ENCODE measurements at regions not wholly inside any gene's neighbourhood (a gene's known extent, or its start where the extent isn't known, plus 50 kb on each side); places are given as distances from the start of the nearest gene placed in this dataset.
A peak's percentile ranks its signal among the peaks of the same experiment; 100 is the strongest.
"Not testable (repeated sequence)": the region's sequence is repeated elsewhere in the genome, so short reads cannot be mapped to it uniquely, and the experiment has no call there.

GRCh38 chr2:176924909-176925534, 287.6 kb upstream of the HNRNPA3 start:
- TF ChIP-seq EZH2phosphoT487 (IDR thresholded peaks at IDR 0.05; ENCODE audit: low read depth, severe bottlenecking, unreplicated experiment) (no peak), EZH2 (IDR thresholded peaks at IDR 0.05; ENCODE audit: borderline replicate concordance) (no peak), CTCF (IDR thresholded peaks at IDR 0.05; ENCODE audit: poor library complexity) (no peak)
- DNase-seq (ENCODE audit: low spot score) = no peak
- Histone ChIP-seq H3K79me2 (no peaks in the 10 kb centered on the region), H2AFZ (no peak overlapping the region), H3K4me2 (no peak overlapping the region), H3K27ac (no peak overlapping the region), H3K27me3 (no peaks in the 10 kb centered on the region), H3K9me3 (ENCODE audit: low read depth) (peaks cover 8% of the 10 kb centered on the region), H3K9me2 (replicated peaks; ENCODE audit: insufficient read depth) (no peaks in the 10 kb centered on the region), H3K4me3 (no peak overlapping the region), H3K4me1 (ENCODE audit: insufficient read depth) (no peaks in the 10 kb centered on the region), H3K36me3 (replicated peaks; ENCODE audit: insufficient read depth, low read depth) (no peaks in the 10 kb centered on the region), H4K20me1 (ENCODE audit: insufficient read depth, poor library complexity, severe bottlenecking) (no peaks in the 10 kb centered on the region)
- 82% methylated on average over 7 of the region's 7 CpGs for WGBS (ENCODE audit: low lambda C conversion rate, missing lambda C conversion rate)

GRCh38 chr2:176926453-176926852, 286.1 kb upstream of the HNRNPA3 start:
- whole genome bisulfite sequencing (ENCODE audit: low lambda C conversion rate, missing lambda C conversion rate) = 90% methylated on average over 1 of the region's 1 CpG
- Histone ChIP-seq H3K27ac (no peak overlapping the region), H3K4me2 (no peak overlapping the region), H3K79me2 (no peaks in the 10 kb centered on the region), H3K4me1 (ENCODE audit: insufficient read depth) (no peaks in the 10 kb centered on the region), H3K9me3 (ENCODE audit: low read depth) (peaks cover 8% of the 10 kb centered on the region), H3K4me3 (no peak overlapping the region), H4K20me1 (ENCODE audit: insufficient read depth, poor library complexity, severe bottlenecking) (no peaks in the 10 kb centered on the region), H3K36me3 (replicated peaks; ENCODE audit: insufficient read depth, low read depth) (no peaks in the 10 kb centered on the region), H3K27me3 (no peaks in the 10 kb centered on the region), H2AFZ (no peak overlapping the region), H3K9me2 (replicated peaks; ENCODE audit: insufficient read depth) (no peaks in the 10 kb centered on the region)
- TF ChIP-seq CTCF (IDR thresholded peaks at IDR 0.05; ENCODE audit: poor library complexity) (no peak), EZH2phosphoT487 (IDR thresholded peaks at IDR 0.05; ENCODE audit: low read depth, severe bottlenecking, unreplicated experiment) (no peak), EZH2 (IDR thresholded peaks at IDR 0.05; ENCODE audit: borderline replicate concordance) (no peak)
- DNase-seq (ENCODE audit: low spot score) = no peak

GRCh38 chr2:176929387-176929786, 283.2 kb upstream of the HNRNPA3 start:
- H3K9me3 ChIP-seq (ENCODE audit: low read depth); H3K9me2 ChIP-seq (replicated peaks; ENCODE audit: insufficient read depth); H3K4me3 ChIP-seq; H3K4me2 ChIP-seq; H3K4me1 ChIP-seq (ENCODE audit: insufficient read depth); H3K27me3 ChIP-seq; H3K27ac ChIP-seq; H3K79me2 ChIP-seq; H4K20me1 ChIP-seq (ENCODE audit: insufficient read depth, poor library complexity, severe bottlenecking); H3K36me3 ChIP-seq (replicated peaks; ENCODE audit: insufficient read depth, low read depth); DNase-seq (ENCODE audit: low spot score); H2AFZ ChIP-seq: not testable (repeated sequence)
- WGBS (ENCODE audit: low lambda C conversion rate, missing lambda C conversion rate) = 82% methylated on average over 2 of the region's 2 CpGs

GRCh38 chr2:176931588-176932563, 280.7 kb upstream of the HNRNPA3 start:
- Histone ChIP-seq H3K4me2 (peak overlapping the region; percentile 25), H3K27me3 (no peaks in the 10 kb centered on the region), H3K36me3 (replicated peaks; ENCODE audit: insufficient read depth, low read depth) (no peaks in the 10 kb centered on the region), H3K4me3 (no peak overlapping the region), H3K4me1 (ENCODE audit: insufficient read depth) (no peaks in the 10 kb centered on the region), H3K79me2 (no peaks in the 10 kb centered on the region), H3K27ac (no peak overlapping the region), H2AFZ (no peak overlapping the region), H3K9me3 (ENCODE audit: low read depth) (peaks cover under 1% of the 10 kb centered on the region), H3K9me2 (replicated peaks; ENCODE audit: insufficient read depth) (no peaks in the 10 kb centered on the region), H4K20me1 (ENCODE audit: insufficient read depth, poor library complexity, severe bottlenecking) (no peaks in the 10 kb centered on the region)
- no peak for TF ChIP-seq EZH2phosphoT487 (IDR thresholded peaks at IDR 0.05; ENCODE audit: low read depth, severe bottlenecking, unreplicated experiment)
- whole genome bisulfite sequencing (ENCODE audit: low lambda C conversion rate, missing lambda C conversion rate) = 57% methylated on average over 8 of the region's 8 CpGs
- peak; percentile 12 for DNase-seq (ENCODE audit: low spot score)
